GM19043 (cell line): ENCODE measurements at regions not wholly inside any gene's neighbourhood (a gene's known extent, or its start where the extent isn't known, plus 50 kb on each side); places are given as distances from the start of the nearest gene placed in this dataset.
"Not testable (repeated sequence)": the region's sequence is repeated elsewhere in the genome, so short reads cannot be mapped to it uniquely, and the experiment has no call there.

Experiments
- ATAC-seq: cut with Tn5 transposase; IDR thresholded peaks from one replicate; pipeline ENCODE4 v1.9.1; 2021; ENCODE audit warnings: low read depth; ENCODE audit not compliant: unreplicated experiment

- no peak for ATAC-seq
These were observed 361.4 kb upstream of the C16orf82 start for GRCh38 chr16:26705346-26705745.

GRCh38 chr16:26708428-26708827 is 358.3 kb upstream of the C16orf82 start:
- ATAC-seq: no peak

GRCh38 chr16:26709175-26709574 is 357.6 kb upstream of the C16orf82 start:
- ATAC-seq: no peak

- no peak for ATAC-seq
These were observed 357.0 kb upstream of the C16orf82 start for GRCh38 chr16:26709754-26710153.

- no peak for ATAC-seq
These were observed 356.3 kb upstream of the C16orf82 start for GRCh38 chr16:26710450-26710849.

GRCh38 chr16:26712876-26713275 is 353.9 kb upstream of the C16orf82 start:
- no peak for ATAC-seq

- no peak for ATAC-seq
These were observed 350.8 kb upstream of the C16orf82 start for GRCh38 chr16:26715969-26716368.

- no peak for ATAC-seq
These were observed 348.9 kb upstream of the C16orf82 start for GRCh38 chr16:26717826-26718225.

- no peak for ATAC-seq
These were observed 345.4 kb upstream of the C16orf82 start for GRCh38 chr16:26721290-26721689.

- not testable (repeated sequence) for ATAC-seq
These were observed 344.8 kb upstream of the C16orf82 start for GRCh38 chr16:26721957-26722356.

GRCh38 chr16:26724189-26724588 is 342.5 kb upstream of the C16orf82 start:
- no peak for ATAC-seq

GRCh38 chr16:26727848-26728247 is 338.9 kb upstream of the C16orf82 start:
- ATAC-seq: no peak

- no peak for ATAC-seq
These were observed 336.7 kb upstream of the C16orf82 start for GRCh38 chr16:26729951-26730541.

- no peak for ATAC-seq
These were observed 335.0 kb upstream of the C16orf82 start for GRCh38 chr16:26731729-26732128.

- no peak for ATAC-seq
These were observed 333.0 kb upstream of the C16orf82 start for GRCh38 chr16:26733710-26734109.

- no peak for ATAC-seq
These were observed 331.2 kb upstream of the C16orf82 start for GRCh38 chr16:26735521-26735920.

- no peak for ATAC-seq
These were observed 330.6 kb upstream of the C16orf82 start for GRCh38 chr16:26736084-26736483.

GRCh38 chr16:26740771-26741170 is 326.0 kb upstream of the C16orf82 start:
- no peak for ATAC-seq

GRCh38 chr16:26742040-26742439 is 324.7 kb upstream of the C16orf82 start:
- ATAC-seq: no peak

GRCh38 chr16:26744430-26744829 is 322.3 kb upstream of the C16orf82 start:
- ATAC-seq: no peak

- ATAC-seq: no peak
These were observed 319.0 kb upstream of the C16orf82 start for GRCh38 chr16:26747760-26748159.

GRCh38 chr16:26749072-26749471 is 317.7 kb upstream of the C16orf82 start:
- no peak for ATAC-seq

- no peak for ATAC-seq
These were observed 314.6 kb upstream of the C16orf82 start for GRCh38 chr16:26752166-26752565.
